ENCODE measurements at regions not wholly inside any gene's neighbourhood (a gene's known extent, or its start where the extent isn't known, plus 50 kb on each side); places are given as distances from the start of the nearest gene placed in this dataset.

GRCh38 chr15:79515300-79516027 lies 83.3 kb downstream of the MINAR1 start:
- no peak for DNase-seq
- Histone ChIP-seq H3K27ac (no peak overlapping the region), H3K4me3 (no peak overlapping the region), H3K27me3 (no peaks in the 10 kb centered on the region), H3K36me3 (ENCODE audit: low read depth, missing control alignments) (no peaks in the 10 kb centered on the region), H3K9me3 (no peaks in the 10 kb centered on the region), H3K4me1 (no peaks in the 10 kb centered on the region)
- WGBS, 2 donors, result 84 to 87% methylated on average over 7 of the region's 7 CpGs
- intact Hi-C loops (cut with DNase I; ENCODE audit: low total_unique reads), result no loop called here
- no peak for TF ChIP-seq POLR2A (IDR thresholded peaks at IDR 0.05)
- TF ChIP-seq CTCF (IDR thresholded peaks at IDR 0.05), result no peak

- H3K9me3 ChIP-seq, result no peaks in the 10 kb centered on the region
- no peak for DNase-seq
- H3K27ac ChIP-seq, result no peak overlapping the region
- WGBS, 2 donors, result 49 to 50% methylated on average over 3 of the region's 3 CpGs
- intact Hi-C loops (cut with DNase I; ENCODE audit: low total_unique reads), result no loop called here
- TF ChIP-seq POLR2A (IDR thresholded peaks at IDR 0.05) (no peak), CTCF (IDR thresholded peaks at IDR 0.05) (no peak)
- H3K4me3 ChIP-seq, result no peak overlapping the region
- H3K36me3 ChIP-seq (ENCODE audit: low read depth, missing control alignments), result no peaks in the 10 kb centered on the region
- H3K4me1 ChIP-seq, result no peaks in the 10 kb centered on the region
- no peaks in the 10 kb centered on the region for H3K27me3 ChIP-seq
Observed at GRCh38 chr15:79516155-79516554, 84.0 kb downstream of the MINAR1 start.

- TF ChIP-seq POLR2A (IDR thresholded peaks at IDR 0.05) (no peak), CTCF (IDR thresholded peaks at IDR 0.05) (no peak)
- Histone ChIP-seq H3K27me3 (no peaks in the 10 kb centered on the region), H3K9me3 (no peaks in the 10 kb centered on the region), H3K36me3 (ENCODE audit: low read depth, missing control alignments) (no peaks in the 10 kb centered on the region), H3K27ac (no peak overlapping the region), H3K4me1 (no peaks in the 10 kb centered on the region), H3K4me3 (no peak overlapping the region)
- intact Hi-C loops (cut with DNase I; ENCODE audit: low total_unique reads), result no loop called here
- no peak for DNase-seq
- WGBS, 2 donors, result 73 to 79% methylated on average over 3 of the region's 3 CpGs
Observed at GRCh38 chr15:79516646-79517045, 84.5 kb downstream of the MINAR1 start.

GRCh38 chr15:79519628-79520027 lies 87.5 kb downstream of the MINAR1 start:
- no peaks in the 10 kb centered on the region for H3K27me3 ChIP-seq
- intact Hi-C loops (cut with DNase I; ENCODE audit: low total_unique reads), result no loop called here
- H3K36me3 ChIP-seq (ENCODE audit: low read depth, missing control alignments), result no peaks in the 10 kb centered on the region
- no peak for DNase-seq
- H3K27ac ChIP-seq, result no peak overlapping the region
- 73 to 87% methylated on average over 3 of the region's 3 CpGs for WGBS, 2 donors
- no peak for TF ChIP-seq CTCF (IDR thresholded peaks at IDR 0.05)
- TF ChIP-seq POLR2A (IDR thresholded peaks at IDR 0.05), result no peak
- H3K9me3 ChIP-seq, result no peaks in the 10 kb centered on the region
- H3K4me3 ChIP-seq, result no peak overlapping the region
- H3K4me1 ChIP-seq, result no peaks in the 10 kb centered on the region

GRCh38 chr15:79520654-79521053 lies 88.5 kb downstream of the MINAR1 start:
- DNase-seq, result no peak
- 81 to 84% methylated on average over 2 of the region's 2 CpGs for WGBS, 2 donors
- intact Hi-C loops (cut with DNase I; ENCODE audit: low total_unique reads), result no loop called here
- no peaks in the 10 kb centered on the region for H3K4me1 ChIP-seq
- TF ChIP-seq POLR2A (IDR thresholded peaks at IDR 0.05), result no peak
- TF ChIP-seq CTCF (IDR thresholded peaks at IDR 0.05), result no peak
- no peak overlapping the region for H3K4me3 ChIP-seq
- no peaks in the 10 kb centered on the region for H3K9me3 ChIP-seq
- H3K36me3 ChIP-seq (ENCODE audit: low read depth, missing control alignments), result no peaks in the 10 kb centered on the region
- no peak overlapping the region for H3K27ac ChIP-seq
- H3K27me3 ChIP-seq, result no peaks in the 10 kb centered on the region
